Cardiac muscle cell (in vitro differentiated cells and primary cell): ENCODE measurements at regions not wholly inside any gene's neighbourhood (a gene's known extent, or its start where the extent isn't known, plus 50 kb on each side); places are given as distances from the start of the nearest gene placed in this dataset.
"Not testable (repeated sequence)": the region's sequence is repeated elsewhere in the genome, so short reads cannot be mapped to it uniquely, and the experiment has no call there.

Experiments used
- DNase-seq, 2 donors: peaks; one replicate each; pipeline versions ENCODE4 v3.0.0 to v3.0.0-alpha.2; 2010 to 2017; ENCODE audit warnings: low read depth in 1 of 2, low spot score in 1 of 2
- H3K27ac ChIP-seq: fragments of 200-600 bp; sonication (generic); 2 replicates; pipeline ENCODE4 v1.5.1; 2016
- H3K27me3 ChIP-seq: fragments of 200-600 bp; sonication (generic); 2 replicates; pipeline ENCODE4 v1.6.0; 2016; ENCODE audit warnings: control low read depth
- H3K36me3 ChIP-seq: fragments of 200-600 bp; sonication (generic); 2 replicates; pipeline ENCODE4 v1.5.1; 2016; ENCODE audit warnings: control low read depth
- H3K4me1 ChIP-seq: fragments of 200-600 bp; sonication (generic); 2 replicates; pipeline ENCODE4 v1.8.1; 2017; ENCODE audit warnings: low read depth, mild to moderate bottlenecking, mixed run types
- H3K4me3 ChIP-seq: fragments of 200-600 bp; sonication (generic); 2 replicates; pipeline ENCODE4 v1.5.1; 2016; ENCODE audit warnings: mild to moderate bottlenecking
- H3K9me3 ChIP-seq: fragments of 200-600 bp; sonication (generic); 2 replicates; pipeline ENCODE4 v1.5.1; 2017; ENCODE audit warnings: low read depth, mild to moderate bottlenecking, control low read depth
- CTCF ChIP-seq: IDR thresholded peaks from 2 replicates; pipeline ENCODE4 v1.5.1; 2012; ENCODE audit warnings: low read depth, mild to moderate bottlenecking, low read length

GRCh38 chr13:88718781-88719180 lies 1047.6 kb downstream of the SLITRK5 start:
- no peaks in the 10 kb centered on the region for H3K9me3 ChIP-seq
- no peak for DNase-seq
- no peaks in the 10 kb centered on the region for H3K4me1 ChIP-seq
- no peak for TF ChIP-seq CTCF
- H3K27ac ChIP-seq: no peak overlapping the region
- no peak overlapping the region for H3K4me3 ChIP-seq
- no peaks in the 10 kb centered on the region for H3K27me3 ChIP-seq
- no peaks in the 10 kb centered on the region for H3K36me3 ChIP-seq

GRCh38 chr13:88726075-88726474 lies 1054.9 kb downstream of the SLITRK5 start:
- no peak for TF ChIP-seq CTCF
- no peak overlapping the region for H3K27ac ChIP-seq
- no peak overlapping the region for H3K4me3 ChIP-seq
- no peaks in the 10 kb centered on the region for H3K27me3 ChIP-seq
- H3K36me3 ChIP-seq: no peaks in the 10 kb centered on the region
- no peak for DNase-seq
- H3K9me3 ChIP-seq: no peaks in the 10 kb centered on the region
- no peaks in the 10 kb centered on the region for H3K4me1 ChIP-seq

GRCh38 chr13:88727236-88727635 lies 1056.1 kb downstream of the SLITRK5 start:
- H3K9me3 ChIP-seq, DNase-seq, H3K27me3 ChIP-seq, H3K27ac ChIP-seq, H3K4me1 ChIP-seq, H3K36me3 ChIP-seq, H3K4me3 ChIP-seq: not testable (repeated sequence)

- Histone ChIP-seq H3K36me3 (no peaks in the 10 kb centered on the region), H3K27ac (no peak overlapping the region), H3K4me3 (no peak overlapping the region), H3K9me3 (no peaks in the 10 kb centered on the region), H3K27me3 (no peaks in the 10 kb centered on the region), H3K4me1 (no peaks in the 10 kb centered on the region)
- TF ChIP-seq CTCF: no peak
- DNase-seq: no peak
Measured at GRCh38 chr13:88729605-88730004, 1058.4 kb downstream of the SLITRK5 start.

- H3K27ac ChIP-seq: no peak overlapping the region
- no peaks in the 10 kb centered on the region for H3K9me3 ChIP-seq
- H3K36me3 ChIP-seq: no peaks in the 10 kb centered on the region
- DNase-seq: no peak
- H3K4me3 ChIP-seq: no peak overlapping the region
- no peak for TF ChIP-seq CTCF
- no peaks in the 10 kb centered on the region for H3K4me1 ChIP-seq
- no peaks in the 10 kb centered on the region for H3K27me3 ChIP-seq
Measured at GRCh38 chr13:88736026-88736425, 1064.9 kb downstream of the SLITRK5 start.

GRCh38 chr13:88739195-88739594 lies 1068.0 kb downstream of the SLITRK5 start:
- no peak for DNase-seq
- H3K27ac ChIP-seq: no peak overlapping the region
- H3K4me3 ChIP-seq: no peak overlapping the region
- TF ChIP-seq CTCF: no peak
- no peaks in the 10 kb centered on the region for H3K27me3 ChIP-seq
- H3K36me3 ChIP-seq: no peaks in the 10 kb centered on the region
- no peaks in the 10 kb centered on the region for H3K4me1 ChIP-seq
- no peaks in the 10 kb centered on the region for H3K9me3 ChIP-seq
